ENCODE measurements at regions not wholly inside any gene's neighbourhood (a gene's known extent, or its start where the extent isn't known, plus 50 kb on each side); places are given as distances from the start of the nearest gene placed in this dataset.

DNA sequence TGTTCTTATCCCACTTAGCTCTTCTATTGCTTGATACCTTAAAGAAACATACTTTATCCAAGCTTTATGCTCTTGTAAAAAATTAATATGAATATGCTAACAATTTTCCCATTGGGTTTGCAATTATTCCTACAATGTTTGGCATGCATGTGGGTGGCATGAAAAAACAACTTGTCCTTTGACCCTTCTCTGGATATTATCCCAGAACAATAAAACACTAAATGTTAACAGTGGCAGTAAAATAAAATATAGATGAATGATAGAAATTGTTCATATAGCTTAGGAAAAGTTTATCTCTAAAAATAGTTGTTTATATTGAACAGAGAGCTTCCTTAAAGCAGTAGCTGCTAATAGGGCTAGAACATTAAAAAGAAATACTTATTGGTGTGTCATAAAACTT, 860.5 kb upstream of the LRRC4C start:
- no peaks in the 10 kb centered on the region for H3K27me3 ChIP-seq (ENCODE audit: low read depth)
- no peak for DNase-seq
- TF ChIP-seq, protein P1, sequence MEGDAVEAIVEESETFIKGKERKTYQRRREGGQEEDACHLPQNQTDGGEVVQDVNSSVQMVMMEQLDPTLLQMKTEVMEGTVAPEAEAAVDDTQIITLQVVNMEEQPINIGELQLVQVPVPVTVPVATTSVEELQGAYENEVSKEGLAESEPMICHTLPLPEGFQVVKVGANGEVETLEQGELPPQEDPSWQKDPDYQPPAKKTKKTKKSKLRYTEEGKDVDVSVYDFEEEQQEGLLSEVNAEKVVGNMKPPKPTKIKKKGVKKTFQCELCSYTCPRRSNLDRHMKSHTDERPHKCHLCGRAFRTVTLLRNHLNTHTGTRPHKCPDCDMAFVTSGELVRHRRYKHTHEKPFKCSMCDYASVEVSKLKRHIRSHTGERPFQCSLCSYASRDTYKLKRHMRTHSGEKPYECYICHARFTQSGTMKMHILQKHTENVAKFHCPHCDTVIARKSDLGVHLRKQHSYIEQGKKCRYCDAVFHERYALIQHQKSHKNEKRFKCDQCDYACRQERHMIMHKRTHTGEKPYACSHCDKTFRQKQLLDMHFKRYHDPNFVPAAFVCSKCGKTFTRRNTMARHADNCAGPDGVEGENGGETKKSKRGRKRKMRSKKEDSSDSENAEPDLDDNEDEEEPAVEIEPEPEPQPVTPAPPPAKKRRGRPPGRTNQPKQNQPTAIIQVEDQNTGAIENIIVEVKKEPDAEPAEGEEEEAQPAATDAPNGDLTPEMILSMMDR (IDR thresholded peaks at IDR 0.05; ENCODE audit: borderline replicate concordance) = no peak
- H3K4me3 ChIP-seq = no peak overlapping the region
- intact Hi-C loops (cut with micrococcal nuclease) = no loop called here
- H3K4me1 ChIP-seq = no peaks in the 10 kb centered on the region
- no peaks in the 10 kb centered on the region for H3K36me3 ChIP-seq
- no peaks in the 10 kb centered on the region for H3K9me3 ChIP-seq (replicated peaks)
- H3K27ac ChIP-seq (replicated peaks) = no peak overlapping the region

DNA sequence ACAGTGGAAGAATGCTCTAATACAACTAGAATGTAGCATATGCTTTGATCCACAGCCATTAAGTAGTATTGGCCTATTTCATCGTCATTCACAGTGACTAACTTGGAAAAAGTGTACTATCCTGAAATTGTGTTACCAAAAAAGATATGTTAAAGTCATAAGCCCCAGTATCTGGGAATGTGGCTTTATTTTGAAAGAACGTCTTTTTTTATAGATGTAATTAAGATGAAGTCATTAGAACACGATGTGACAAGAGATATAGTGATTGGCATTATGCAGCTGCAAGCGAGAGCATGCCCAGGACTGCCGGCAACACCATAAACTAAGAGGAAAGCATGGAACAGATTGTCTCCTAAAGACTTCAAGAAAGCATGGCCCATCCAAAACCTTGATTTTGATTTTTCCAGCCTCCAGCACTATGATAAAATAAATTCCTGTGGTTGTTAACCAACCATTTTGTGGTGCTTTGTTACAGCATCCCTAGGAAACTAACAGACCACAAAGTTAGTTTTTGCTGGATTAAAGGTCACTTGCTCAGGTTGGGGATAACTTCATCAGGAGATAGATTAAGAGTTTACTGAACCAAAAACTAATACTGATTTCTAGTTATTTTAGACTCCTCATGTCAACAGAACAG, 870.6 kb upstream of the LRRC4C start:
- no peaks in the 10 kb centered on the region for H3K4me1 ChIP-seq
- intact Hi-C loops (cut with micrococcal nuclease) = no loop called here
- DNase-seq = no peak
- no peaks in the 10 kb centered on the region for H3K27me3 ChIP-seq (ENCODE audit: low read depth)
- TF ChIP-seq, protein P1 (IDR thresholded peaks at IDR 0.05; ENCODE audit: borderline replicate concordance) = no peak
- H3K9me3 ChIP-seq (replicated peaks) = peaks cover 42% of the 10 kb centered on the region
- H3K27ac ChIP-seq (replicated peaks) = no peak overlapping the region
- no peaks in the 10 kb centered on the region for H3K36me3 ChIP-seq
- H3K4me3 ChIP-seq = no peak overlapping the region

DNA sequence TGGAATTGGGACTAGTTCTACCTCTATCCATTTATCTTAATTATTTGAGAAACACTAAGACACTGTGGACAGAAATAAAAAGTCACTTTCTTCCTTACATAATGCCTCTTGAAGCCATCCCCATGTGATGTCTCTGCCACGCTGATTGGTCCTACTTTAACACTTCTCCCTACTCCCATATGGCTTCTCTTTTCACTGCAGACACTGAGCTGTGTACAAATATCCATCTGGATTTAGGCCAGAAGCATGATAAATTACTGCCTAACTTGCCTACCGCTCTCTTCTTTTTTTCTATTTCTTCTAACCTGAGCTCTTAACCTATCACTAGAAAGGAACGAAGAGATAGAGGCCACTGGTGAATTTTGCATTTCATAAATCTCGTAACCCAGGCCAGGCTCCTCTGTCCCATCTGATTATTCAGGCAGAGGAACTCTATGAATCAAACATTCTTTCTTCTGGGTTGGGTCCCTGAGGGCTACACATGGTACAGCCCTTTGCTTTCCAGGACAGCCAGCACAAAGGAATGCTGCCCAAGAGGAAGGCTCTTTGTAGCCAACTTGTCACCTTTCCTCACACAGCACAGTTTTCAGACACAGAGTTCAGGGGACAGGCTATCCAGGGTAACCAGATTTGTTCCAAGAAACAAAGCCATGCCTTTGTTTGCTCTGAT, 878.5 kb upstream of the LRRC4C start:
- Histone ChIP-seq H3K27ac (replicated peaks) (no peak overlapping the region), H3K9me3 (replicated peaks) (peaks cover 42% of the 10 kb centered on the region), H3K27me3 (ENCODE audit: low read depth) (no peaks in the 10 kb centered on the region), H3K4me3 (no peak overlapping the region), H3K4me1 (no peaks in the 10 kb centered on the region), H3K36me3 (no peaks in the 10 kb centered on the region)
- intact Hi-C loops (cut with micrococcal nuclease) = no loop called here
- TF ChIP-seq, protein P1 (IDR thresholded peaks at IDR 0.05; ENCODE audit: borderline replicate concordance) = no peak
- DNase-seq = no peak

DNA sequence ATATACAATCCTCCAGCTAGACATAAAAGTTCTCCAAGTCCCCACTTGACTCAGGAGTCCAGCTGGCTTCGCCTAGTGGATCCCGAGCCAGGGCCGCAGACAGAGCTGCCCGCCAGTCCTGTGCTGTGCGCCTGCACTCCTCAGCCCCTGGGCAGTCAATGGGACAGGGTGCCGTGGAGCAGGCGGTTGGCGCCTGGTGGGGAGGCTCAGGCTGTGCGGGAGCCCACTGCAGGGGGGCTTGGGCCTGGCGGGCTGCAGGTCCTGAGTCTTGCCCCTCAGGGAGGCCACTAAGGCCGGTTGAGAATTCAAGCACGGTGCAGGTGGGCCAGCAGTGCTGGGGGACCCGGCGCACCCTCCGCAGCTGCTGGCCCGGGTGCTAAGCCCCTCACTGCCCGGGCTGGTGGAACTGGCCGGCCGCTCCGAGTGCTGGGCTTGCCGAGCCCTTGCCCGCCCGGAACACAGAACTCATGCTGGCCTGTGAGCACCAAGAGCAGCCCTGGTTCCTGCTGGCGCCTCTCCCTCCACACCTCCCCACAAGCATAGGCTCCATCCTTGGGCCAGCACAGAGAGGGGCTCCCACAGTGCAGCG, 884.8 kb upstream of the LRRC4C start:
- no peaks in the 10 kb centered on the region for H3K27me3 ChIP-seq (ENCODE audit: low read depth)
- H3K9me3 ChIP-seq (replicated peaks) = peaks cover 21% of the 10 kb centered on the region
- H3K27ac ChIP-seq (replicated peaks) = no peak overlapping the region
- intact Hi-C loops (cut with micrococcal nuclease) = no loop called here
- no peak overlapping the region for H3K4me3 ChIP-seq
- no peaks in the 10 kb centered on the region for H3K36me3 ChIP-seq
- no peak for DNase-seq
- TF ChIP-seq, protein P1 (IDR thresholded peaks at IDR 0.05; ENCODE audit: borderline replicate concordance) = no peak
- no peaks in the 10 kb centered on the region for H3K4me1 ChIP-seq

DNA sequence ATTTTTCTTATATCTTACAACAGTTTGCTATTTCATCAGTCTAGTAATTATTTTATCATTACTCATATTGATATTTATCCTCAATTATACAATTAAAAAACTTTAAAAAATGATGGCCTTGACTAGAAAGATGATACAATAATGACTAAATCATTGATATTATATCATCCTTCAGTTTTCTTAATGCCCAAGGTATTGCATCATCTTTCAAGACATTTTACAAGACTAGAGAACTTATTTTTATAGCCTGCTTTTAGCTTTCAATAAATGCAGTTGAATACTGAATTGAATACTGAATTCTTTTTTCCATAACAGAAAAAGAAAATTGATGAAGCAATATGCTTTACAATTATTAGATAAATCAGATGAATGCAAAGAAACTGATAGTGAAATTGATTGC, 886.5 kb upstream of the LRRC4C start:
- intact Hi-C loops (cut with micrococcal nuclease) = no loop called here
- no peak overlapping the region for H3K4me3 ChIP-seq
- TF ChIP-seq, protein P1 (IDR thresholded peaks at IDR 0.05; ENCODE audit: borderline replicate concordance) = no peak
- no peaks in the 10 kb centered on the region for H3K27me3 ChIP-seq (ENCODE audit: low read depth)
- H3K9me3 ChIP-seq (replicated peaks) = peaks cover 5% of the 10 kb centered on the region
- H3K4me1 ChIP-seq = no peaks in the 10 kb centered on the region
- DNase-seq = no peak
- no peaks in the 10 kb centered on the region for H3K36me3 ChIP-seq
- no peak overlapping the region for H3K27ac ChIP-seq (replicated peaks)
